HG02885 (cell line): ENCODE measurements at regions not wholly inside any gene's neighbourhood (a gene's known extent, or its start where the extent isn't known, plus 50 kb on each side); places are given as distances from the start of the nearest gene placed in this dataset.
A peak's percentile ranks its signal among the peaks of the same experiment; 100 is the strongest.
"Not testable (repeated sequence)": the region's sequence is repeated elsewhere in the genome, so short reads cannot be mapped to it uniquely, and the experiment has no call there.

Experiments
- ATAC-seq: cut with Tn5 transposase; IDR thresholded peaks from one replicate; pipeline ENCODE4 v1.9.1; 2021; ENCODE audit warnings: mild to moderate bottlenecking; ENCODE audit not compliant: unreplicated experiment, poor library complexity

DNA sequence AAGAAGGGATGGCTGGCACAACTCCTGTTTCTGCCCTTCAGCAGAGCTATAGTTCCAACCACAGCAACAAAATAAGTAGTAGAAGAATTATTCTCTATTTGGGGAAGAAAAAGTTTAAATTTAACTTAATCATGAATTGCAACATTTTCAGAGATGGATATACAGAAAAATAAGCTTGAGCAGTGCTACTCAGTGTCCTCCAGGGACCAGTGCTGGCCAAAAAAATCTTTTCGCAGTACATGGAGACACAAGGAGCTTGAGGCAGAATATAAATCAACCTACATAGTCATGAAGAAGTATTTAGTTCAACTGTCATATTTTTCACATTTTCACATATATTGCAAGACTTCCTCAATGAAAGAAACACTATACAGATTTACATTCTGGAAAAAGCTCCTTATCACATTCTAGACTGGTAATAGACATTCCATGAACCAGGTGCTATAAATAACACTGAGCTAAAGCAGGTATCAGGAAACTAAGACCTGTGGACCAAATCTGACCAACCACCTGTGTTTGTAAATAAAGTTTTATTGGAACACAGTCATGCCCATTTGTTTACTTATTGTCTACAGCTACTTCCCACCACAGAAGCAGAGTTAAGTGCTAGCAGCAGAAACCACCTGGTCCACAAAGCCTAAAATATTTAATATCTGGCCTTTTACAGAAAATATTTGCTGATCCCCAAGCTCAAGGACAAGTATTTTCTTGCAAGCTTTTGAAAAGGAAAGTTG is 101.9 kb downstream of the RGS21 start:
- no peak for ATAC-seq

DNA sequence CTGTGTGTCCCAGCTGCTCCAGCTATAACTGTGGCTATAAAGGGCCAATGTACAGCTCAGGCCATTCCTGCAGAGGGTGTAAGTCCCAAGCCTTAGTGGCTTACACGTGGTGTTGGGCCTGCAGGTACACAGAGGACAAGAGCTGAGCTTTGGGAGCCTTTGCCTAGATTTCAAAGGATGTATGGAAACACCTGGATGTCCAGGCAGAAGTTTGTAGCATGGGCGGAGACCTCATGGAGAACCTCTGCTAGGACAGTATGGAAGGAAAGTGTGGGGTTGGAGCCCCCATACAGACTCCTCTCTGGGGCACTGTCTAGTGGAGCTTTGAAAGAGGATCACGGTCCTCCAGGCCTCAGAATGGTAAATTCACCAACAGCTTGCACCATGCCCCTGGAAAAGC is 113.9 kb downstream of the RGS21 start:
- no peak for ATAC-seq

DNA sequence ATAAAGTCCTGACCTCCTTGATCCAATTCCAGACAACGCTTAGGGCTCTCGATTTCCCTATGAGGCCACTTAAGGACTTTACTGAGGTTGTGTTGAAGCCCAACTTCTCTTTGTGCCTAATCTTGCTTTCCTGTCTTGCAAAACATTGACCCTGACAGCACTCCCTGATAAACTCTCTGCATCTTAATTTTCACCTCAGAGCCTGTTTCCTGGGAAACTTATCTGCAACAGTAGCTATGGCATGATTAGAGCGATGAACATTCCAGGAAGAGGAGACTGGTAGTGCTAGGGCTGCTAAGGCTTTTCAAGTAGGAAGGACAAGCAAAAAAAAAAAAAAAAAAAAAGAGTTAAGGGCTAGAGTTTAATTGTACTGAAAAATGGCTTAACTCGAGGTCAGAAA is 118.9 kb downstream of the RGS21 start:
- no peak for ATAC-seq

DNA sequence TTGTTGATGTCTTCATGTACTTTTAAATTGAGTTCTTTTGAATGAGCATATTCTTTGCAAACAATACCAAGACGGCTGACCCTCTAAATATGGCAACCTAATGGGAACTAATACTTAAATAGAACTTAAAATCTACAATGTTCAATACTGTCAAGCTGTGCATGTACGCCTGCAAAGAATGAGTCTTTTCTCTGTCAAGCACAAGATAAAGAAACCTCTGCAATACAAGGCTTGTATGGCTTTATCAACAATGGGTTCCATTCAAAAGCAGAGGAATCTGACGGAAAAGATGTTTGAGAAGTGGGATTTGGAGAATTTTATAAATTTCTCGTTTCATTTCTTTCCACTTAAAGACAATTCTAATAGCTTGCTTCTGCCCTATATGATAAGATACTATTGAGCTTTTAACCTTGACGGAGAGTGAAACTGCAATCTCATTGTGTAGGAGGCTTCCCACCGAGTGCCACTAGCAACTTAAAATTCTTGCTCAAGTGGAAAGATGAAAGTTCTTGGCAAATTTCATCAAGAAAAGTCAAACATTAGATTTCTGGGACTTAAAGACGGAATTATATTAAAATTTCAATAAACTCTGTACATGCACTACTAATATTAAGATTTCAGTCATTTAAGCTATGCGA is 119.8 kb downstream of the RGS21 start:
- no peak for ATAC-seq

DNA sequence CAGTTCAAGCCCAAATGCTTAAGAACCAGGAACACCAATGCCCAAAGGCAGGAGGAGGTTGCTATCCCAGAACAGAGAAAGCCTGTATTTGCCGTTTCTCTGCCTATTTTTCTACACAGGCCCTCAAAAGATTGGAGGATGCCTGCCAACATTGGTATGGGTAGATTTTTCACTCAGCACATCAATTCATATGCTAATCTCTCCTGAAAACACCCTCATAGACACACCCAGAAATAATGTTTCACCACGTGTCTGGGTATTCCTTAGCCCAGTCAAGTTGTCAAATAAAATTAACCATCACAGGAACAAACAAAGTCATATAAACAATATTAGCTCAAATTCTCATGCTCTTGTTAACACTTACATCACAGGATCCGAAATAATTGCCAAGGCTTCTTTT is 121.9 kb downstream of the RGS21 start:
- ATAC-seq = no peak

DNA sequence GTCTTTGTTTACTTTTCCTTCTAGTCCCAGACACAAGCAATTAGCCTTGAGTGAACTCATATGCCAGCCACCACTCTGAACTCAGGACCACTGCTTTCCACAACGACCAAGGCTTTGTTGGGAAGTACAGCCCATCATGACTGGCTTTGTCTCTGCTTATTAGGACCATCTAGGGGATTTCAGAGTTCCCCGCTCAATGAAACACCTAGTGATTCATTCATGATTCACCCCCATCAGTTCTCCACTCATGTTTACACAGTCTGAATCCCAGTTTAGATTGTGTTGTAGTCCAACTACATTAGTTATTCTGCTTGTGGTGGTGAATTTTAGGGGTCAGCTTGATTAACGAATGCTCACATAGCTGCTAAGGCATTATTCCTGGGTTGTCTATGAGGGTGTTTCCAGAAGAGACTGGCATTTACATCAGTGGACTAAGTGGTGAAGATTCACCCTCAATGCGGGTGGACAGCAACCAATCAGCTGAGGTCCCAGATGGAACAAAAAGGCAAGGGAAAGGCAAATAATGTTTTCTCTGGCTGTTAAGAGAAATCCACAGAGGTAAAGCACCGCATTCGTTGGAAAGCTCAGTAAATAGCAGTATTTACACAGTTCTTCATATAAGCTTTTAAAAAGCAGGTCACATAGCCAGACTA is 122.7 kb downstream of the RGS21 start:
- ATAC-seq = no peak

DNA sequence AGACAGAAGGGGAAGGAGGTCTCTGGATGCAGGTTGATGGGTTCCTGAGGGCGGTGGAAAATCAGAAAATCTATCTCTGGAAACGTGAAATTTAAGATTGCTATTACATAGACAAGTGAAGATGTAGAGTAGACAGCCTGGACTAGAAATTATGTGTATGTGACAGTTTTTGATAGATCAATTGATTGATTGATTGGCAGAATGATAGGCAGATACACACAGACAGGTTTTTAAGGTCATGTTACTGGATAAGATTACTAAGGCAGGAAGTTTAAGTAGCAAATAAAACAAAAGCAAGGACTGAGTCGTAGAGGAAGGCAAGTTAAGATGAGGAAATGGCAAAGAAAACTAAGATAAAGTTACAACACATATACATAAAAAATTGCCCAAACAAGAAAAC is 124.7 kb downstream of the RGS21 start:
- ATAC-seq = no peak

DNA sequence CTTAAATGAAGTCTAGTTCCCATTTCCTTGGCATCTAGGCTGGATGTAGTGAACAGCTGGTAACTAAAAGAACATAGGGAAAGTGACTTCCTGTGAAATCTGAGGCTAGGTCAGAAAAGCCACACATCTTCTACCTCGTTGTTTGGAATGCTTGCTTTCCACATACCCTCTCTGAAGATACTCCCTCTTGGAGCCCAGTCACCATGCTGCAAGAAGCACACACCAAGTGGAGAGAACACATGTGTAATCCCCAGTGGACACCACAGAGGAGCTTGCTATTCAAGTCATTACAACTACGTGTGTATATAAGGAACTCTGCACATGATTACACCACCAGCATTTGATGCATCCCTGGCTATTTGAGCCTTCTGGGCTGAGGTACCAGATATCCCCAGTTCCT is 125.9 kb downstream of the RGS21 start:
- no peak for ATAC-seq

DNA sequence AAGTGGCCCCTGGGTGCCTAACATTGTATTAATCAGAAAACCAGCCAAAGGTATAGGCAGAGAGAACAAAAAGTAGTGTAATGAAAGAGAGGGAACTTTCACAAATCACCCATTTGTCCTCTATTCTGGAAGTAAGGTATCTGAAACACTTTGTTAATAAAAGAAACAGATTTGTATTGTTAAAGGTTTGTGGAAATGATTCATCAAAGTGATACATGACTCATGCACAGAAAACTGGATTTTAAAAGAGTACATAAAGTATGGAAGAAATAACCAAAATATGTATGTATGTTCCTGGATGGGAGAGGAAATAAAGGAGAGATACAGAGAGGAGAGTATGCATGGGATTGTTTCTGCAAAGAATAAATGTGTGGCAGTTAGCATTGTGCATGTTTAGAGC is 126.8 kb downstream of the RGS21 start:
- no peak for ATAC-seq

DNA sequence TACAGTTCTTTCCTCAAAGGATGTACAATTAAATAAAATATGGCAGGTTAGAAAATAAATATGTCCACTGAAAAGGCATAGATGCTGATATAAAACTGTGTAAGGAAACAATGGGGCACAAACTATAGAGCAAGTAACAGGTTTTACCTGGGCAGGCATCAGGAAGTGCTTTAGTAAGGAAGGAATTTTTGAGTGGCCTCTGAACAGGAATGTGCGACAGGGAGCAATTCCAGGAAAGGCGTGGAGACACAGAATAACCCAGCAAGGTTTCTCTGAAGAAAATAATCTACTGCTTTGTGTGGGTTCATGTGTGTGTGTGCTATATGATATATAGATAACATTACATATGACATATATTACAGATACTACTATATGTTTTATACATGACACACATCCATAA is 128.4 kb downstream of the RGS21 start:
- no peak for ATAC-seq

DNA sequence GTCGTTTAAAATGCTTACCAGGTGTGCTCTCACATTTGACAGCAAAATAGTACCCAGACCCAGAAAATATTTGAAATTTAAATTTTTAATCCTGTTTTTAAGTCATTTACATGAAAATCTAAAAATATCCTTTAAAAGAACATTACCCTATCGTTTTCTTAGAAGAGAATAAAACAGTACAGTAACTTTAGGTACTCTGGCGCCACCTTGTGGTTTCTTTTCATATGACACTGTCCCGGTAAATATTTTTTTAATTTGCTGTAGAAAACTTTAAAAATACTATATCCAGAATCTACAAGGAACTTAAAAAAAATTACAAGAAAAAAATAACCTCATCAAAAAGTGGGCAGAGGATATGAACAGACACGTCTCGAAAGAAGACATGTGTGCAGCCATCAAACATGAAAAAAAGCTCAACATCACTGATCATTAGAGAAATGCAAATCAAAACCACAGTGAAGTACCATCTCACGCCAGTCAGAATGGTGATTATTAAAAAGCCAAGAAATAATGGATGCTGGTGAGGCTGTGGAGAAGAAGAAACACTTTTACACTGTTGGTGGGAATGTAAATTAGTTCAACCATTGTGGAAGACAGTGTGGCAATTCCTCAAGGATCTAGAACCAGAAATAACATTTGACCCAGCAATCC is 129.2 kb downstream of the RGS21 start:
- ATAC-seq = peak; percentile 74

DNA sequence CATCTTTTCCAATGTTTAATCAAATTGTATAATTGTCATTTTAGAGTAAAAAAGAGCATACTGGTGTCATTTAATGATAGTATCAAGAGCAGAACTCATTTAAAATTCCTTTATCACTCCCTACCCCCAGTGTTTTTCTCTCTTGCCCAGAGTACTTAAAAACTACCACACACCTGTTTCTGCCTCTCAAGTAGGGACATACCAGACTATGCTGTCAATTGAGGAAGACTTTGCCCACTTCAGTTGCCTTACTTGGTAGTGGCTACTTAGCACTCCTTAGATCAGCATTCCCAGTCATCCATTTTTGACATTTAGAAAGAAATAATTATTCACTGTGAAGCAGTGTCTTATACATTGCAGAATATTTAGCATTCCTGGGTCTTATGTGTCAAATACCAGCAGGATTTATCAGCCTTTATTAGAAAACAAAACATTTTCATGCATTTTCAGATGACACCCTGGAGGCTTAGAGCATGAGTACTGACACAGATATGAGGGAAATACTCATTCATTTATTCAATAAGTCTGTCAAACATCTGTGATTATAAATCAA is 127.5 kb upstream of the RGS1 start:
- ATAC-seq = no peak

DNA sequence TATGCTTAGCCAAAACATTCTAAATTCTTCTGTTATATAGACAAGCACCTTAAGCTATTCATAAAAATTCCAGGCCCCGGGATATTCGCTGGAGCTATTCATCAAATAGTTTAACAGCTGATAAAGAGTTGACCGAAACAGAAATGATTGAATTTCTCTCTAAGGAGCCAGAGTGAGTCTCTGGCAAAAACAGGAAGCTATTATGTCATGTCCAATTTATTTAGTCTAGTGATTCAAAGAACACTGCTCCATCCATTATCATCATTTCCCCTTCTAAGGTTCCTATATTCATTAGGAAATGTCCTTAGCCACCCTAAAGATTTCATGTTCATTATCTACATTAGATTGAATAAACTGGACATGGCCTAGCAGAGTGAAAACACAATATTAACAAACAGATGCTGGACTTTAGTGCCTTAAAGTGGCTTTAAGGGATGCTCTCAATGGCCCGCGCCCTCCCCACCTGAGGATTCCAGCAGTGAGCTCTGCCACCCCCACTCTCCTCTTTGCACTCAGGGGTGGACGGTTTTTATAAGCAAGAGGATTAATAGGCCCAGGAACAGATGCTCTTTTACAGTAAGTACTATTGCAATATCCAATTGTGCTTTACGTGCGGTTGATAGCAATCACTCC is 122.1 kb upstream of the RGS1 start:
- no peak for ATAC-seq

DNA sequence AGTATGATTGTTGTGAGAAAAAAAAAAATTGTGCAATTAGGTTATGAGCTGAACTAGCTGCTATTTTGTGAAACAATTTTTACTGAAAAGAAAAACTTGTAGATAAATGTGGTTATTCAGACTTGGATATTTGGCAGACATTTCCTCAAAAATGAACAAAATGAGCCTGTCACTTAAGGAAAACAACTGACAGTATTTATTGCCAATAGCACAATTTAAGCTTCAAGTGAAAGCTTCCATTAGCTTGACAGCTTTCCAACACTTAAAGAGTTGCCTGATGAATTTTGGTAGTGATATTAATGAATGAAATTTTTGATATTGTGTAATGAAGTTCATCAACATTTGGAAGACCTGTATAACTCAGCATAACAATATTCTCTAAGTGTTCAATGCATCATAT is 116.1 kb upstream of the RGS1 start:
- ATAC-seq = no peak

DNA sequence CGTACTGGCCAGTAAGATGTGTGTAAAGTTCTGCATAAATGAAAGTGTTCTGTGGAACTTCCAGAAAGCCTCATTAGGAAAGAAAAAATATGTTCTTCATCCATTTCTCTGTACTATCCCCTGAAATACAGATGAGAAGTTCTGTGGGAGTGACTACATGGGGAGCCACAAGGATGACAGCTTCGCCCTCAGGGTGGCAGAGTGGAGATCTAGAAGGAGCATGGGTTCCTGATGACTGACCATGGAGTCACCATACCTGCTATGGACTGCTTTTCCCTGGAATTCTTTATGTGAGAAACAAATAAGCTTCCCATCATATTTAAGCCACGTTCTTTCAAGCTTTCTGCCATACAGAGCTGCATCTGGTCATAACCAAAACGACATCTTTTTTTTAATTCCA is 113.9 kb upstream of the RGS1 start:
- ATAC-seq = no peak

DNA sequence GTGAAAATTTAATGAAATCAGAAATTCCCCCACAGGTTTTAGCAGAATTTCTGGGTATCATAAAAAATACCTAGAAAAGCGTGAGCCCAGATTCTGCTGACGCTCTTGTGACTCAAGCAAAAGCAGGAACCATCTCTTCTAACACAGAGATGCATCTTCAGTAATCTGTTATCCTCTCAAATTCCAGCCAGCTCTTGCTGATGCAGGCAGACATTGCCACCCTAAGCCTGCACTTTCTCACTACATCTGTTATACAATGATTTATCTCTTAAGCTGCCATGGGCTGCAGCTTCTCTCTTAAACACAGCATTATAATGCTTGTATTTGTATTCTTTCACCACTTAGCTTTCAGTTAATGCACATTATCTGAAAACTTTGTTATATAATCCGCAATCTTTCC is 113.0 kb upstream of the RGS1 start:
- ATAC-seq = no peak

DNA sequence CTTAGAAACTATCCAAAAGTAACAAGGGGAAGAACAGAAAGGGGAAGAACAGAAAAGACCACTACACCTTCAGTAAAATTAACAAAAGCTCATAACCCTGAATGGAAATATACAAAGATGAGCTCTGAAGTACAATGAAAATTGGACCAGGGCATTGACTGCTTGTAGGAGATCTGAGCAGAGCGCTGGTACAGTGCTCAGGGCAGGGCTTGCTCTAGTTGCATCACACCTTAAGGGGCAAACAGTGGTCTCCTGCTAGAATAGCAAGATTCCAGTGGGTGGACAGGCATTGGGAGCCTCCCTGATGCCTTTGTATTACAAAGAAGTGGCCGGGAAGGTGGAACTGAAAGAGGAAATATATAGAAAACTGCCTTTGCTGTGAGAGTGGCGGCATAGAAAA is 111.9 kb upstream of the RGS1 start:
- ATAC-seq = no peak

DNA sequence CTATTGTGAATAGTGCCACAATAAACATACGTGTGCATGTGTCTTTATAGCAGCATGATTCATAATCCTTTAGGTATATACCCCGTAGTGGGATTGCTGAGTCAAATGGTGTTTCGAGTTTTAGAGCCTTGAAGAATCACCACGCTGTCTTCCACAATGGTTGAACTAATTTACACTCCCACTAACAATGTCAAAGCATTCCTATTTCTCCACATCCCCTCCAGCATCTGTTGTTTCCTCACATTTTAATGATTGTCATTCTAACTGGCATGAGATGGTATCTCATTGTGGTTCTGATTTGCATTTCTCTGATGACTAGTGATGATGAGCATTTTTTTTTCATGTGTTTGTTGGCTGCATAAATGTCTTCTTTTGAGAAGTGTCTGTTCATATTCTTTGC is 110.4 kb upstream of the RGS1 start:
- not testable (repeated sequence) for ATAC-seq

DNA sequence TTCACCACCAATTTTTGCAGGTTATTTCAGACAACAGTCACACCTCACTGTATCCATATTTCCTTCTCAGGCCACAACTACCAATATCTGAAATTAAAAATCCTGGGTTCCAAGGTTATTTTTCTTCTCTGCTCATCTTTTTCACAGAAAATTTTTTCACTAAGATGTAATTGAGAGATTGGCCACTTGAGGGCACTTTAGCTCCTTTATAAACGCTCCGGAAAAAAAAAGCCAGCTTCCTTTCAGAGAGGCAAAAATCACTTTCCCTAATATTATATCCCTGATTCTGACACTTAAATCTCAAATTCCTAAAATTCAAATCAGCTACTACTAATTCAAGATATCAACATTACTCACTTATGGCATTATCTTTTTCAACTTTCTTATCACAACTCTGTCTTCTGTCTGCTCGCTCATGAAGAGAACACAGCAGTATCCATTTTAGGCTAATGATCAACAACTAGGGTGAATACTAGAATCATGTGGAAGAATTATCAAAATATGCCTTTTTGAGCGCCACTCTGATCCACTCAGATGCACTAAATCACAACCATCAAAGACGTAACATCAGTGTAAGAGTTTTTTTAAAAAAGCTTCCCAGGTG is 101.4 kb upstream of the RGS1 start:
- ATAC-seq = no peak

DNA sequence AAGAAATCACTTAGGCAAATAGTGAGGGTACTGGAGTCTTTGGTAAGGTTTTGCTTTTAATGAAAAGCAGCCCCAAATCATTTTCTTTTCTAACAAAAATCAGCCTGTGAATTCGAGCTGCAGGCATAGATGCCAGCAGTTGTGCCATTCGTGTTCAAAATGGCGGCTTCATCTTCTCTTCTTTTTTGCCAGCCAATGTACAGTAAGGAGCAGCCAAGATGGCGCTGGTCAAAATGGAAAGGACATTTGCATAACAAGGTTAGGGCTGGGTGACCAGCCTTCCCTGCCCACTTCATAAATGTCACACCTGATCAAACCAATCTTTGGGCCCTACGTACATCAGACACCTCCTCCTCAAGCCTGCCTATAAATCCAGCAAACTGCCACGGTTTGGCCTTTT is 100.2 kb upstream of the RGS1 start:
- no peak for ATAC-seq
